ENCODE measurements at regions not wholly inside any gene's neighbourhood (a gene's known extent, or its start where the extent isn't known, plus 50 kb on each side); places are given as distances from the start of the nearest gene placed in this dataset.

GRCh38 chr1:48047116-48047515 is 49.9 kb upstream of the TRABD2B start:
- ATAC-seq (ENCODE audit: low FRiP score in 2 of 2) (no peak), DNase-seq (no peak)
- H3K27me3 ChIP-seq: no peaks in the 10 kb centered on the region
- 70% methylated on average over 4 of the region's 4 CpGs for WGBS, 2 donors
- no peaks in the 10 kb centered on the region for H3K9me3 ChIP-seq
- TF ChIP-seq EP300 (IDR thresholded peaks at IDR 0.05): no peak
- TF ChIP-seq POLR2A (IDR thresholded peaks at IDR 0.05): no peak
- TF ChIP-seq POLR2AphosphoS5 (IDR thresholded peaks at IDR 0.05): no peak
- TF ChIP-seq CTCF (IDR thresholded peaks at IDR 0.05): no peak
- no peaks in the 10 kb centered on the region for H3K36me3 ChIP-seq
- H3K4me1 ChIP-seq: no peaks in the 10 kb centered on the region
- H3K27ac ChIP-seq: no peak overlapping the region
- no peak overlapping the region for H3K4me3 ChIP-seq

Small RNA genes in the stretch of these regions (small RNA-seq; reads per million reads assigned to genes)
- gene CYP46A4P: 0 reads per million in 4 donors

Data from upper lobe of left lung (tissue), 6 donors.